ENCODE measurements at regions not wholly inside any gene's neighbourhood (a gene's known extent, or its start where the extent isn't known, plus 50 kb on each side); places are given as distances from the start of the nearest gene placed in this dataset.

- H3K9me3 ChIP-seq (replicated peaks; ENCODE audit: control insufficient read depth, insufficient read depth, low read length) = no peaks in the 10 kb centered on the region
- no peak overlapping the region for H3K4me2 ChIP-seq (ENCODE audit: control insufficient read depth, insufficient read depth)
- no TSS peak for BruUV-seq (replicated peaks)
- no peaks in the 10 kb centered on the region for H4K20me1 ChIP-seq (ENCODE audit: control insufficient read depth, insufficient read depth)
- no peak overlapping the region for H3K27ac ChIP-seq (ENCODE audit: control insufficient read depth, insufficient read depth)
- intact Hi-C loops (cut with micrococcal nuclease; ENCODE audit: unreplicated experiment) = no loop called here
- H3K4me1 ChIP-seq (ENCODE audit: control insufficient read depth, insufficient read depth, low read length) = no peaks in the 10 kb centered on the region
- ChIA-PET SMC1A (ENCODE audit: uncharacterized antibody, unreplicated experiment) (no interaction called here), POLR2A (no interaction called here), RAD21 (ENCODE audit: unreplicated experiment) (no interaction called here), CTCF (no interaction called here)
- no peak overlapping the region for H3K4me3 ChIP-seq
- H3K36me3 ChIP-seq (ENCODE audit: control insufficient read depth in 2 of 2, insufficient read depth in 2 of 2, low read length in 1 of 2) = no peaks in the 10 kb centered on the region
- no peak for DNase-seq (ENCODE audit: low read depth, low spot score)
- TF ChIP-seq TCF3 (IDR thresholded peaks at IDR 0.05; ENCODE audit: borderline replicate concordance, insufficient read depth, low read depth, low read length) (no peak), SUPT20H (IDR thresholded peaks at IDR 0.05; ENCODE audit: borderline replicate concordance, control insufficient read depth, low read depth, low read length) (no peak), ZBED1 (IDR thresholded peaks at IDR 0.05; ENCODE audit: borderline replicate concordance) (no peak), MTA3 (IDR thresholded peaks at IDR 0.05; ENCODE audit: borderline replicate concordance, low read length) (no peak), SRF (IDR thresholded peaks at IDR 0.05; ENCODE audit: low read depth in 2 of 2, low read length in 2 of 2) (no peak), MAX (IDR thresholded peaks at IDR 0.05; ENCODE audit: low read depth, low read length) (no peak), HDAC2 (IDR thresholded peaks at IDR 0.05) (no peak), ELK1 (IDR thresholded peaks at IDR 0.05; ENCODE audit: low read depth, low read length) (no peak), CHD1 (IDR thresholded peaks at IDR 0.05; ENCODE audit: low read depth, low read length) (no peak), CREB1 (IDR thresholded peaks at IDR 0.05; ENCODE audit: low read depth) (no peak), JUND (IDR thresholded peaks at IDR 0.05; ENCODE audit: low read depth, low read length) (no peak), USF2 (IDR thresholded peaks at IDR 0.05; ENCODE audit: borderline replicate concordance, low read depth, low read length) (no peak), BHLHE40 (IDR thresholded peaks at IDR 0.05; ENCODE audit: borderline replicate concordance in 1 of 2, low read depth in 2 of 2, low read length in 1 of 2) (no peak), EGR1 (IDR thresholded peaks at IDR 0.05; ENCODE audit: borderline replicate concordance in 1 of 2, low read depth in 2 of 2, low read length in 2 of 2) (no peak), HCFC1 (IDR thresholded peaks at IDR 0.05; ENCODE audit: low read length) (no peak)
- no peaks in the 10 kb centered on the region for H3K79me2 ChIP-seq (ENCODE audit: control insufficient read depth, insufficient read depth, low read length)
- no peak for ATAC-seq
- in situ Hi-C loops (cut with MboI) = no loop called here
- no peak overlapping the region for H3K9ac ChIP-seq (ENCODE audit: control insufficient read depth, insufficient read depth, low read length)
- H3K27me3 ChIP-seq (replicated peaks in 1 of 2; ENCODE audit: control insufficient read depth in 2 of 2, insufficient read depth in 2 of 2, low read length in 1 of 2) = no peaks in the 10 kb centered on the region
- FAIRE-seq = no peak
- no peak overlapping the region for H2AFZ ChIP-seq (ENCODE audit: control insufficient read depth, low read depth, low read length)
Measured at GRCh38 chr3:102979191-102979590, 544.4 kb downstream of the ZPLD1 start.
